Mesodermal cell (in vitro differentiated cells): ENCODE measurements at regions not wholly inside any gene's neighbourhood (a gene's known extent, or its start where the extent isn't known, plus 50 kb on each side); places are given as distances from the start of the nearest gene placed in this dataset.
A peak's percentile ranks its signal among the peaks of the same experiment; 100 is the strongest.
"Not testable (repeated sequence)": the region's sequence is repeated elsewhere in the genome, so short reads cannot be mapped to it uniquely, and the experiment has no call there.

Source experiments
- H3K27ac ChIP-seq: 2 replicates; pipeline ENCODE4 v1.7.0; 2013; ENCODE audit warnings: mild to moderate bottlenecking, low read depth, low read length, moderate library complexity; ENCODE audit not compliant: severe bottlenecking
- H3K36me3 ChIP-seq: 2 replicates; pipeline ENCODE4 v1.7.1; 2013; ENCODE audit warnings: mild to moderate bottlenecking, low read length, moderate library complexity; ENCODE audit not compliant: control insufficient read depth, insufficient read depth
- H3K4me1 ChIP-seq: one replicate; pipeline ENCODE4 v1.7.1; 2013; ENCODE audit warnings: mild to moderate bottlenecking, low read length; ENCODE audit not compliant: insufficient read depth, control insufficient read depth, poor library complexity, severe bottlenecking
- H3K4me3 ChIP-seq: 2 replicates; pipeline ENCODE4 v1.7.0; 2013; ENCODE audit warnings: low read length, control low read depth, mild to moderate bottlenecking; ENCODE audit not compliant: insufficient read depth, poor library complexity, severe bottlenecking; ENCODE audit errors: extremely low read depth
- H3K9me3 ChIP-seq: 2 replicates; pipeline ENCODE4 v1.7.1; 2013; ENCODE audit warnings: mild to moderate bottlenecking, low read length, moderate library complexity; ENCODE audit not compliant: control insufficient read depth
- WGBS, 2 experiments: methylation state at CpG; one replicate each; pipeline ENCODE4 v1.1.5; 2013; ENCODE audit warnings: missing lambda C conversion rate in 2 of 2; ENCODE audit not compliant: insufficient coverage in 2 of 2; 5-methylcytosine and 5-hydroxymethylcytosine counted together

DNA sequence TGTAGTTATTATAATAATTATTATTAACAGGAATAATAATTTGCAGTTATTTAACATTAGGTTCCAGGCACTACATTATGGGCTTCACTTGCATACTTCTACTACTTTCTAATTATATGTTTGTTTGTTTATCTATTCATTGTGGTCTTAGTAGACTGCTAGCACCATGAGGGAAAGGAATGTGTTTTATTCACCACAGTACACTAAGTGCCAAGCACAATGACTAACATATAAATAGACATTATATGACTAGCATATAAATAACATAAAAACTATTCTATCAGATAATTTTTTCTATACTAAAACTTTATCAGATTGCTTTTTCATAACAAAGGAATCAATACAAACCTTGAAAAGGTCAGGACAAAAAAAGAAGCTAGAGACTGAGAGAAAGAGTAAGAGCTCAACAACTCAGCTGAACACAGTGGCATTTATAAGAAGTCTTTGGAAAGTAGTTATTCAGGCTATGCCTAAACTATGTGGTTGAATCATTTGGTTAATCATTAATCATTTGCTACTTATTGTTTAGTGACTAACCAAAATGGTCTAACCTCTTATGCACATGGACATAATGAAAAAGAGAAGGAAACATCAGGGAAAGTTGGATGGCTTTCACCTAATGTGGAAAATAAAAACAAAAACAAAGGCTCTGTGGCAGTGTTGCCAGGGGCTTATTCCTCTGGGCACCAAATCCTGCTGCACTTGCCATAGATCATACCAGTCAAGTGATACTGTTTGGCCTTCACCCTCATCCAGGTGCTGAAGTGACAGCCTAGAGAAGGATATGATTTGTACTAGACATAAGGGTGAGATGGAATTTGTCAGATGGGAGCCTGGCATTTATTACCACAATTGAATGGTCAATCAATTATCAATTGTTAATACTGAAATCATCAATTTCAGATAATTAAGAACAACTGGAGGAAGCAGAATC lies 174.9 kb downstream of the ETAA1 start:
- no peaks in the 10 kb centered on the region for H3K36me3 ChIP-seq
- no peak overlapping the region for H3K27ac ChIP-seq
- H3K9me3 ChIP-seq: no peaks in the 10 kb centered on the region
- no peak overlapping the region for H3K4me3 ChIP-seq
- peaks cover 8% of the 10 kb centered on the region for H3K4me1 ChIP-seq

DNA sequence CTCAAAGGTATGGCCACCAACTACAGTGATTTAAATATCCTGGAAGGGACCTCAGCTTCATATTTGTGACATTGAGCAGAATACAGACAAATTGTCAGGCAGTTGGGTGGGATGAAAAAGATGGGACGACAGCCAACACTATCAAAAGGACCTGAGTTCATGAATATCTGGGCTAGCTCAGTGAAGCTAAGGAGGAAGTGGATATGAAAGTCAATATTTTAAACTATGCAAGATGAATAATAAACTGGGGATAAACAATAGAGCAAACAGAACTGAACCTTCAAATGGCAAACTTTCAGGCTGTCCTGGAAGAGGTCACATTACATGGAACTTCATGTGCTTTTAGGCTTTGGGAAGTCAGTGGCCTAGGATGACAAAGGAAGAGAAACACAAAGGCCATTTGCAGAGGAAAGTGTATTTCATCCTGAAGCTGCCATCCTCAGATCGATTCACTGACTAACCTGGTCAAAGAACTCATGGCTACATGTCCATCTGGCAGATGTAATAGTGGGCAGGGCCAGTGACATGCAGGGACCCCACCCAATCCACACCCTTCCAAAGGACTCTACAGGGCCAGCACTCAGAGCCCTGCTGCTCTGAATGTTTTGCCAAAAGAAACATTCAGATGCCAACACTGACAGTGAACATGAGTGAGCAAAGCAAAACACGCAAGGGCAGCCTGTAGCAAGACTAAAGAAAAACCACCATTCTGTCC lies 175.7 kb downstream of the ETAA1 start:
- 86 to 100% methylated on average over 1 to 2 of the region's 3 CpGs for WGBS, 2 experiments
- no peak overlapping the region for H3K4me3 ChIP-seq
- H3K9me3 ChIP-seq: no peaks in the 10 kb centered on the region
- peaks cover 8% of the 10 kb centered on the region for H3K4me1 ChIP-seq
- no peak overlapping the region for H3K27ac ChIP-seq
- H3K36me3 ChIP-seq: no peaks in the 10 kb centered on the region

- H3K4me3 ChIP-seq: no peak overlapping the region
- 100% methylated on average over 1 of the region's 2 CpGs; no CpG with 5 or more reads in 1 of the 2 experiments for WGBS, 2 experiments
- peak overlapping the region; percentile 16 for H3K27ac ChIP-seq
- H3K4me1 ChIP-seq: peaks cover 8% of the 10 kb centered on the region
- no peaks in the 10 kb centered on the region for H3K36me3 ChIP-seq
- H3K9me3 ChIP-seq: no peaks in the 10 kb centered on the region
These were observed 177.1 kb downstream of the ETAA1 start for GRCh38 chr2:67574230-67574629.

DNA sequence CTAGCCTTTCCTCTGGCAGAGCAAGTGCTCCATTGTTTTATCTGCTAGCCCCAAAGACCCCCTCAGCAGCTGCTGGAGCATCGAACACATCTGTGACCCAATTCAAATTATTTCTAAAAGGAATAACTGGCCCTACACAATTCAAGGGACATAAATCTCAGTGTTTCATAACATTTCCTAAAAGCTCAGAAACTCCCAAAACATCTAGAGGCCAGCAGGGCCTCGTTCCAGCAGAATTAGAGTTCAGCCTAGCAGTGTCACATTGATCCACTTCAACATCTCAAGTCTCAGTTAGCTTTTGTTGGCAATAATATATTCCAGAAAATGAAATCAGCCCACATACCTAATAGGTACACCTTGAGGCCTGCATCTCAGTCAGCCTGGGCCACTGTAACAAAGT lies 179.1 kb downstream of the ETAA1 start:
- Histone ChIP-seq H3K27ac (no peak overlapping the region), H3K9me3 (no peaks in the 10 kb centered on the region), H3K4me3 (no peak overlapping the region), H3K36me3 (no peaks in the 10 kb centered on the region), H3K4me1 (peaks cover 8% of the 10 kb centered on the region)
- 95% methylated on average over 2 of the region's 2 CpGs for WGBS, 2 experiments

DNA sequence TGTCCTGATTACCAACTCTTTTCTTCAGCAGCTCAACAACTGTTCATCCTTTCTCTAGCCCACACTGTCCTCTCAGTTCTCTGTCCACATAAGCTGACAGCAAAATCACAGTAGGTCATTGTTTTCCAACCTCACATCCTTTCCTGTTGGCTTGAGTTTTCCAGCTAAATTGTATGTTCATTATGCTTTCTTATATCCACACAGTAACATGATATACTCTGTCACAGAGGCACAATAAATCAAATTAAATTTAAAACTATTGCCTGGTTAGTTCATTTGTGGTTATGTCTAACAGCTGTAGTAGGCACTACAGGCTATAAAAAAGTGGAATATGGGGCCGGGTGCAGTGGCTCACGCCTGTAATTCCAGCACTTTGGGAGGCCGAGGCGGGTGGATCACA lies 179.9 kb downstream of the ETAA1 start:
- Histone ChIP-seq H3K4me1 (peaks cover 8% of the 10 kb centered on the region), H3K9me3 (no peaks in the 10 kb centered on the region), H3K4me3 (no peak overlapping the region), H3K27ac (no peak overlapping the region), H3K36me3 (no peaks in the 10 kb centered on the region)
- WGBS, 2 experiments: no CpG with 5 or more reads among the region's 4 CpGs

DNA sequence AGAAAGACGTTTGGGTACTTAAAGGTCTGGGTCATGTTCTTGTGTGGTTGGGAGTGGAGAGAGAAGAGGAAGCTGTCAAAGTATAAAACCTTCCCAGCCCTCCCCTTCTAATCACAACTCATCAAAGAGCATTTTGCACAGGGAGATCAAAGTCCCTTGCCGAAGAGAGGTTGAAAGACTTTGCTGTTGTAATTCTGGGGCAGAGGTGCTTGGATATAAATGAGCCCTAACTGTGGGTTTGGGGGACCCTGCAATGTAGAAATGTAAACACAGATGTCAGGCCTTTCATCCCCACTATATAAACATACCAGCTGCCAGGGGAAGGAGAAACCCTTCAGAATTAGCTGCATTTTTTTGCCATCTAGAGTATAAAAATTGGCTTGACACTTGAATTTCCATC lies 182.1 kb downstream of the ETAA1 start:
- Histone ChIP-seq H3K4me3 (no peak overlapping the region), H3K36me3 (no peaks in the 10 kb centered on the region), H3K27ac (no peak overlapping the region), H3K9me3 (peaks cover 4% of the 10 kb centered on the region), H3K4me1 (no peaks in the 10 kb centered on the region)
- no CpG with 5 or more reads among the region's 2 CpGs for WGBS, 2 experiments

DNA sequence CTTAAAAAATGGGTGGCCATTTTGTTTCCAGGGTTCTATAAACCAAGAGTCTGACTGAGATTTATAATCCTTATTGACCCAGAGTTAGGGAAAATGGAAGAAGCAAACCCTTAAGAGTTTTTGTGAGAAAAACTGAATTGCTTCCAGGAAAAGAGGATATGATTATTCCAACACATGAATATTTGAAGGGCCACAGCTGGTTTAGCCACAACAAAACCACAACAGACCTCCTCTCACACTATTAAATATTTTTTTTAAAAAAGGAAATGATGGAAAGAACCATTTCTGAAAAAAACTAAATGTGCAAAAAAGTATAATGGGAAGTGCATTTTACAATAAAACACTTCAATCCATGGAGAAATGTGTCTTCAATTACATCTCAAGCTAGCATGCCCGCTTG lies 182.7 kb downstream of the ETAA1 start:
- peaks cover 4% of the 10 kb centered on the region for H3K9me3 ChIP-seq
- H3K36me3 ChIP-seq: no peaks in the 10 kb centered on the region
- 100% methylated on average over 1 of the region's 1 CpG; no CpG with 5 or more reads in 1 of the 2 experiments for WGBS, 2 experiments
- no peaks in the 10 kb centered on the region for H3K4me1 ChIP-seq
- no peak overlapping the region for H3K4me3 ChIP-seq
- H3K27ac ChIP-seq: no peak overlapping the region

GRCh38 chr2:67581751-67582150 lies 184.6 kb downstream of the ETAA1 start:
- no peaks in the 10 kb centered on the region for H3K36me3 ChIP-seq
- WGBS, 2 experiments: 44 to 100% methylated on average over 1 to 4 of the region's 7 CpGs
- H3K4me1 ChIP-seq: no peaks in the 10 kb centered on the region
- H3K9me3 ChIP-seq: peaks cover 19% of the 10 kb centered on the region
- H3K4me3 ChIP-seq: no peak overlapping the region
- no peak overlapping the region for H3K27ac ChIP-seq

DNA sequence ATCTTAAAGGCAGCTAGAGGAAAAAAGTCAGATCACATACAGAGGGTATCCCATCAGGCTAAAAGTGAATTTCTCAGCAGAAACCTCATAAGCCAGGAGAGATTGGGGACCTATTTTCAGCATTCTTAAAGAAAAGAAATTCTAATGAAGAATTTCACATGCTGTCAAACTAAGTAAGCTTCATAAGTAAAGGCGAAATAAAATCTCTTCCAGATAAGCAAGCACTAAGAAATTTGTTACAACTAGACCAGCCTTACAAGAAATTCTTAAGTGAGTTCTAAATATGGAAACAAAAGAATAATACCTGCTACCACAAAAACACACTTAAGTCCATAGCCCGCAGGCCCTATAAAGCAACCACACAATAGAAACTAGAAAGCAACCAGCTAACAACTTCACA lies 186.1 kb downstream of the ETAA1 start:
- Histone ChIP-seq H3K36me3 (no peaks in the 10 kb centered on the region), H3K9me3 (peaks cover 19% of the 10 kb centered on the region), H3K27ac (no peak overlapping the region), H3K4me3 (no peak overlapping the region), H3K4me1 (no peaks in the 10 kb centered on the region)
- no CpG with 5 or more reads among the region's 2 CpGs for WGBS, 2 experiments

- H3K27ac ChIP-seq: no peak overlapping the region
- H3K36me3 ChIP-seq: no peaks in the 10 kb centered on the region
- no peaks in the 10 kb centered on the region for H3K4me1 ChIP-seq
- peaks cover 19% of the 10 kb centered on the region for H3K9me3 ChIP-seq
- no peak overlapping the region for H3K4me3 ChIP-seq
These were observed 188.3 kb downstream of the ETAA1 start for GRCh38 chr2:67585400-67585799.

DNA sequence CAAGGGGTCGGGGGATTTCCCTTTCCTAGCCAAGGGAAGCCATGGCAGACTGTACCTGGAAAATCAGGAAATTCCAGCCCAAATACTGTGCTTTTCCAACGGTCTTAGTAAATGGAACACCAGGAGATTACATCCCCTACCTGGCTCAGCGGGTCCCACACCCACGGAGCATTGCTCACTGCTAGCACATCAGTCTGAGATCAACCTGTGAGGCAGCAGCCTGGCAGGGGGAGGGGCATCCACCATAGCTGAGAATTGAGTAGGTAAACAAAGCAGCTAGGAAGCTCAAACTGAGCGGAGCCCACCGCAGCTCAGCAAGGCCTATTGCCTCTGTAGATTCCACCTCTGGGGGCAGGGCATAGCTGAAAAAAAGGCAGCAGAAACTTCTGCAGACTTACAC lies 192.0 kb downstream of the ETAA1 start:
- H3K27ac ChIP-seq, H3K4me3 ChIP-seq, H3K4me1 ChIP-seq, H3K36me3 ChIP-seq: not testable (repeated sequence)
- WGBS, 2 experiments: 79 to 87% methylated on average over 4 to 6 of the region's 6 CpGs
- H3K9me3 ChIP-seq: peaks cover 15% of the 10 kb centered on the region
